ENCODE measurements at regions not wholly inside any gene's neighbourhood (a gene's known extent, or its start where the extent isn't known, plus 50 kb on each side); places are given as distances from the start of the nearest gene placed in this dataset.
A peak's percentile ranks its signal among the peaks of the same experiment; 100 is the strongest.

DNA sequence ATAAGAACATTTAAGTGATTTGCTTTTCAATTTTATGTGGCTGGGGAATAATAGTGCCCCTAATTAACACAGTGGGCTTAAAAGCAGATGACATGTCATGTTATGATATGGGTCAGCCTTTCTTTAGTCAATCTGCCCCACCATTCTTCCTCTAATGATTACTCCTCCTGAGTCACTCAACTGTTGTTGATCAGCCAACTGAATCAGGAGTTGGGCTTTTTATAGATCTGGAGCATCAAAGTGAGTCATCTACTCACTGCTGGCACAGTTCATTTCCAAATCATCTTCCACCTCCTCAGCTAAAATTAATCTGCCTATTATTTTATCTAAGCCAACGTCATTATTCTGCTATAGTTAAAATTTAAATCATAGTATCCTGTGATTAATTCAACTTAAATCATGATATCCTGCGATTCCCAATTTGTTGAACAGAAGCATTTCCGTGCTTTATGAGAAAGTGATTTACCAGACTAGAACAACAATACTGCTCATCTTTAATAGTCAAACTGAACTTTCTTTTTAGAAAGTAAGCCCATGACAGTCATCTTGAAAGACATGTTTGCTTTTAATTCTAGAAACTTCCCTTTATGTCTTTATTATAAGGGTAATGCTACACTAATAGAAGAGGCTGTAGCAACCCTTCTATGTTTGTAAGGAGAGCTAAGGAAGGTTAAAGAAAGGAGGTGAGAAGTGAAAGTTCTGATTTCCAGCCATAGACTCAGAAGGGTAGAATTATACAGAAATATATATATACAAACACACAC lies 551.4 kb downstream of the TBC1D4 start:
- no peak for DNase-seq

DNA sequence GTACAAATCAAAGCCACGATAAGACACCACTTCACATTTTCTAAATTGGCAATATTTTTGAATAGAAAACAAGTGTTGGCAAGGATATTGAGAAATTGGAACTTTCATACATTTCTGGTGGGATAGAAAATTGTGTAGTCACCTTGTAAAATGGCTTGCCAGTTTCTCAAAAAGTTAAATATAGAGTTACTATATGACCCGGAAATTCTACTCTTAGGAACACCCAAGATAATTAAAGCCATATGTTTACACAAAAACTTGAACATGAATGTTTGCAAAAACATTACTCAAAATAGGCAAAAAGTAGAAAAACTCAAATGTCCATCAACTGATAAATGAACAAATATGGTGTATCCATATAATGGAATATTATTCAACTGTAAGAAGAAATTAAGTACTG lies 552.5 kb downstream of the TBC1D4 start:
- DNase-seq: no peak

DNA sequence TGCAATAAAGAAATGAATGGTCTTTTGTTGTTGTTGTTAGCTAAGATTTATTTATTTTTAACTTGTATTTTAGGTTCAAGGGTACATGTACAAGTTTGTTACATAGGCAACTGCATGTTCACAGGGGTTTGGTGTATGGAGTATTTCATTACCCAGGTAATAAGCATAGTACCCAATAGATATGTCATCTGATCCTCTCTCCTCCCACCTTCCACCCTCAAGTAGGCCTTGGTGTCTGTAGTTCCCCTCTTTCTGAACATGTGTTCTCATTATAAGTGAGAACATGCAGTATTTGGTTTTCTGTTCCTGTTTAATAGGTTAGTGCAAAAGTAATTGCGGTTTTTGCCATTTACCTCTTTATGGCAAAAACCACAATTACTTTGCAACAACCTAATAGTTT lies 554.1 kb downstream of the TBC1D4 start:
- DNase-seq: no peak

DNA sequence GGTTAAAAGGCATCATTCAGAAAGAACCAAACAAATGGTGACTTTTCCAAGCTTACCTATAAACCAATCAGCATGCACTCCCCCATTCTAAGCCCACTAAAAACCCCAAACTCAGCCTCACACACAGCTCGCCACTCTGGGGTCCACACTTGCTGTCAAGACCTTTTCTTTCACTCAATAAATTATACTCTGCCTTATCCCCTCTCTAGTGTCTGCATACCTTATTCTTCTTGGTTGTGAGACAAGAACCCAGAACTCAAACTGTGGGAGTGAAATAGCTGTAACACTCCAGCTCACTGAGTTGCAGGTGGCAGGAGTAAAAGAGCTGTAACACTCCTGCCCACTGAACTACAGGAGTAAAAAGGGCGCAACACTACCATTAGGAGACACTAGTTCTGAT lies 559.0 kb downstream of the TBC1D4 start:
- DNase-seq: no peak

DNA sequence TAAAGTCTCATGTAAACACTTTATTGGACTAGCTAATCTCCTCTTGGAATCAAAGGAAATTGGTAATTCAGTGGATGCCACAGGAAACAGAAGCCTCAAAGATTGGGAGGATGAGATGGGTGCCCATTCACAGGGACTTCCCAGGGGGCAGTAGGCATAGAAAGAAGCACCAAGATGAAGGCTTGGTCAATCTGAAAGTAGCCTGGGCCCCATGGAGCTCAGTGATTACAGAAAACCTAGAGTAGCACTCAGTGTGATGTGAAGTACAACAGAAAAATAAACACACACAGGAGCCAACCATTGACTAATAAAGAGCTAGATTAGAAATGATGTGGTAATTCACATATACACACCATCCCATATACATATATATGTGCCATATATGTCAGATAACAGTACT lies 560.6 kb downstream of the TBC1D4 start:
- no peak for DNase-seq

DNA sequence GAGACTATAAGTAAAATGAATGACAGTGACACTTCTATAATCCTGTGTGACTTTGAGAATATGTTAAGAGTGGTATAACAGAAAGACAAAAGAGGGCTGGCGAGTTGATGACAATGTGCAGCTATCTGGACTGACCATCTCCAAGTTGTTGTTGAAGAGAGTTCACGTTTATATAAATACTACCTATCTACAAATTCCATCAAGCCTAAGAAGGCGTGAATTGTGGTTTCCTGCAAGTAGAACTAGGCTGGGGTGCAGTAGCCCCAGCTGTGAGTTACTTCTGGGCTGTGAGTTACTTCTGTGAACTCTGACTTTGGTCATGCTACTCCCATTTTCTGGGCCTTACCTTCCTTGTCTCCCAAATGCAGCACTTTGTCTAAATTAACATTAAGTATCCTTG lies 561.0 kb downstream of the TBC1D4 start:
- peak; percentile 1 for DNase-seq

DNA sequence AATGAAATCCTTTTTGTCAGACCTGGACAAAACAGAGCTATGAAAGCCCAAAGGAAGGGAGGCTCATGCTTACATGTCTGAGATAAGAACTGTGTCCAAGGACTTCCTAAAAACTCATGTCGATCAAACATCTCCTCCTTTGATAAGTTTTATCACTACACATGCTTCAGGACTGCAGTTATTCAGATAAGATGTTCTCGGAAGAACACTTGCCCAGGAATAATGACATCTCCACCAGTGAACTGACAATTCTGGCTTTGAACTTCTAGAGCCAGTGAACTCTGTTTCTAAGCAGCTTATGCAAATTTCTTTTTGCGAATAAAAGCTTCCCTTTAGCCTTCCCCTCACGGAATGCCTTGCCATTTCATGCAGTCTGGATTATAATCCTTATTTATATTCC lies 561.6 kb downstream of the TBC1D4 start:
- DNase-seq: no peak

DNA sequence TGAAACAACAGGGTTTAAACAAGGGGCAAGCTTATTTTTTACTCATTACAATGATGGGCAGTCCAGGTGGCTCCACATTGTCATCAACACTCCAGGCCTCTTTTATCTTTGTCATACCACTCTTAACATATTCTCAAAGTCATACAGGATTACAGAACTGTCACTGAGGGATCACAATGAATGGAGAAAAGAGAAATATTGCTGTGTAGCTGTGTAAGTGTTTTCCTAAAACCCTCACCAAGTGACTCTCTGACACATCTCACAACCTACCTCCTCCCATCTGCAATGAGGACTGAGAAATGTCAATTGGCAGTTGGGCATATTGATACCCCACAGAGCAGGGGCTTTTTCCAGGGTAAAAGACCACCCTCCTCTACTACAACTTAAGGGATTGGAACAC lies 562.1 kb downstream of the TBC1D4 start:
- DNase-seq: no peak

DNA sequence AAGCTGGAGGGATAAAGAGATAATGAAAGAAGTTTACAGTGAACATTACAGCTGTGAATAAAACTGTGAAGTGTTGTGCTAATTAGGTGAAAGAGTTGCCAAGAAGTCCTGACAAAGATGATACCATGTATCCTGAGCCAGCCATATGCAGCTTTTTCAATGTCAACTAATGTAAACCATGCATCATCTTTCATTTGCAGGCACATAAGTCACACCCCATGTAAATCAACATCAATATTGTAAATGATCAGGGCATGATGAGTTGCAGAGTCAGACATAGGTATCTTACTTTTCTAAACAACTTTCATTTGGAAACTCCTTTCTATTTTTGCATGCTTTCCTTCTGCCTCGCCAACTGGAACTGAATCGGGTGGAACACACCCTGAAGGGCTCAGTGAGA lies 569.1 kb downstream of the TBC1D4 start:
- no peak for DNase-seq

DNA sequence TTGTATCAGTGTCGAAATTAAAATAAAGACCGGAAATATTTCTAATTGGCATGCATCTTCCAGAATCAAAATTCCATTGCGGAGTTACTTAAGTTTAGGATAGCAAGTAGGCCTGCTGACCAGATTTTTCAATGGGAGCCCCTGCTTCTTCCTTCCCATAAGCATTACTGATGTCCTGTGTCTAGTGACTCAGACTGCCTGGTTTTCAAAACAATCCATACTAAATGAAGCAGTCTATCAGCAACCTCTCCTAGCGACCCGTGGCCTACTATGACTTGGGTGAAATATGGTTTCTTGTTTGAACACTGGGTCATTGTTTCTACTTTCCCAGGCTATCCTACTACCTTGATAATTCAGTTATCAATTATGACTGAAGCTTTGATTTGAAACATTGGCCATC lies 571.6 kb downstream of the TBC1D4 start:
- no peak for DNase-seq

DNA sequence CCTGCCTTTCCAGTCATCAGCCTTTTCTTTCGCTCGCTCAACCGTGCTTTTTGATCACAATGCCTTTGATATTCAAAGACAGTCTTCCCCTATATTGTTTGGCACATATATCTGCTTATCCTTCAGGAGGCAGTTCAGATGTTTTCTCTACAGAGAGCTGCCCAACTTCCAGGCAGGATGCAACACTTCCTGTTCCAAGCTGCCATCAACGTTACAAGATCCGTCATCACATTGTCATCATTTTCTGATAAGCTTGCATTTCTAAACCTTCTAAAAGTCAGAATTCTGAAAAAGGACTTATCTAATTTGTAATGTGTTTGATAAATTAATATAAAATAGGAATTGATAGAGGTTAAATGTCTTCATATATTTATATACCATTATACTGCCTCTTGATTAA lies 574.2 kb downstream of the TBC1D4 start:
- no peak for DNase-seq

DNA sequence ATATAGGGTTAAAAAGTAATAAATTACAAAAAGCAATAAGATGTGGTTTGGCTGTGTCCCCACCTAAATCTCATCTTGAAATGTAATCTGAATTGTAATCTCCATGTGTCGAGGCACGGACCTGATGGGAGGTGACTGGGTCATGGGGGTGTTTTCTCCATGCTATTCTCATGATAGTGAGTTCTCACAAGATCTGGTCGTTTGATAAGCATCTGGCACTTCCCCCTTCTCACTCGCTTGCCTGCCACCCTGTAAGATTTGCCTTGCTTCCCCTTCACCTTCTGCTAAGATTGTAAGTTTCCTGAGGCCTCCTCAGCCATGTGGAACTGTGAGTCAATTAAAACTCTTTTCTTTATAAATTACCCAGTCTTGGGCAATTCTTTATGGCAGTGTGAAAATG lies 577.4 kb downstream of the TBC1D4 start:
- no peak for DNase-seq

DNA sequence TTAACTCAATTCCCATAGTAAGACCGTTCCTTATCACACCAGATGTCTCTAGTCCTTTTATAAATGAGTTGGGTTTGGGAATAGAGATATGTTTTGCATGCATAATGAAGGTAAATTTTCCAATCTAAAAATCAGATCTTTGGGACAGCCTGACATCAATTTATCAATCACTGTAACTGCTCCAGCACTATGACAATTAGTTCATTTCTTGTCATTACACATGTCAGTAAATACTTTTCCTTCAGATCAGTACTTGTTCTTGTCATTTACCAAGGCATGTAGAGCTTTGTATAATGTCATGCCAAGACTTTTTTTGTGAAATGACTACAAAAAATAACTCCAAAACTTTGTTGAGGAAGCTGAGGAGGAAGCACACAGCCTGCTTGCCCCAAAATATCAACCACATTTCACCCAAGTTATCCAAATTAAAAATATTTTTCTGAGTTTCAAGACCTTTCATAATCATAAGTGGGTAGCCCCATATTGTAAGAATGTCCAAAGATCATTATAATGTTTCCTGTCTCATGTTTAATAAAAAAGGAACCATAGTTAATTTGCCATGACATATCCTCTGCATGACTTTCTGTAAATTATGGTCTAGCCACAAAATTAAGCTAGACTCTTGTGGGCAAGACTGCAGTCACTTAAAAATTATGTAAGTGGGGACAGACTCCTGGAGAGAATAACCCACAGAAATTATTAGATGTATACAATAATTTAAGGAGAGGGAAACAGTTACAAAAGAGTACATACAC lies 586.8 kb downstream of the TBC1D4 start:
- no peak for DNase-seq

DNA sequence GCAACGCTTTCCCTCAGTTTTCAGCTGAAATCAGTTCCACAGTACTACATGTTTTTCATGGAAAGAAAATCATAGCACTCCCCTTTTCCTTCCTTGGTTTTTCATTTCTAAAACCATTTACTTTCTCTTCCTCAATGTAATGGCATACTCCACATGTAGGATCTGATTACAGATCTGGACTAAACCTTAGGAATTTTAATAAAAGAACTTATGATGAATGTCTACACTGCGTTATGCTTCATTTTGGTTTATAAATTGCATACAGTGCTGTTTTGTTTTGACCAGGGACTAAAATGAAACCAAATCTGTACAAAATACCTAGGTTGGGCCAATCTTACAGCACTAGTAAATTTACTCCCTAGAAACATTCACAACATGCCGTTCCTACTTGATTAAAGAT lies 589.9 kb downstream of the TBC1D4 start:
- no peak for DNase-seq

DNA sequence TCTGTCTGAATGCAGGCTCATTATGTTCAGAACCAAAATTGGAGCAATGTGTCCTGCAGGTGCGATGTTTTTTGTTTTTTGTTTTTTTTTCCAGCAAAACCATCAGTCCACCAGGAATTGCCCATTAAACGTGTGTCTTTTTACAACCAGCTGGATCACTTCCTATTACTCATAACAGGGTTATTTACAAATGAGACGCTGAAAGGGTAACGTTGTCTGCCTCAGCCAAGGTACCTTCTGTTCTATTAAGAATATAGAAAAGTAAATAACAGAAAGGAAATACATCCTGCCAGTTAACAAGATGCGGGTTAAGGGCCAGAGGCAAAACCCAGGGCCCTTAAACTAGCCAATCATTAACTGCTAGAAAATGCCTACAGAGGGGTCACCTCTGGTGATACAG lies 590.4 kb downstream of the TBC1D4 start:
- DNase-seq: no peak

DNA sequence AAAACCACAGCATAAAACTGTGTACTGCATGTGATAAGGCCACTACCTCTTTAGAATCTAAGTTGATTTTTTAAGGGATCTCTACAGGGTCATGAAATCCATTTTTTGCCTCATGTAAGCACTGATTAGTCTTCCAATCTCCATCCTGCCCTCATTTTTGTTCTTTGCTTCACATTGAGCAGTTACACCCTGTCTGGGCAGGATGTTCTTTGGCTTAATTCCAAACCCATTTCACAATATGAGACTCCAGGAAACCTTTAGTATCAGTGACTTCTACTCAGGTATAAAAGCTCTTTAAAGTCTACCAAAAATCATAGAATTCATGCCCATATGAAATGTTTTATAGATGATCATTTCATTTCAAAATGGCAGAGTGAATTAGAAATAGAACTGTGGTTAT lies 592.6 kb downstream of the TBC1D4 start:
- DNase-seq: no peak

DNA sequence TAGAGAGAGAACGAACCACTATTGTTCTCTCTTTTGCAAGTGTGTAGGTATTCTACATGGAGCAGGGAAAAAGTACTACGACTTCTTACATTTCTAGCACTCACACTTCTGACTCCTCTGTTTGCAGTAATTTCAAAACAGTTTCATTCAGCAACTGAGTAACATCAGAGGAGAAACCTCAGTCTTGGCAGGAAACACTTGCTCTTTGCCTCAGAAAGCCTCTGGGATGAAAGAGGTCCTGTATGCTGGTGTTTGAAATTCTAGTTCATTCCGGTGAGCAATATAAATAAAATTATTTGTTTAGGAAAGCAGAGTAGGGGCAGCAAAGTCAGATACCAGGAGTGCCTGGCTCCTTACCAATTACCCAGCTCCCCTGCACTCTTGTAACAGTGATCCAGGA lies 595.5 kb downstream of the TBC1D4 start:
- no peak for DNase-seq

DNA sequence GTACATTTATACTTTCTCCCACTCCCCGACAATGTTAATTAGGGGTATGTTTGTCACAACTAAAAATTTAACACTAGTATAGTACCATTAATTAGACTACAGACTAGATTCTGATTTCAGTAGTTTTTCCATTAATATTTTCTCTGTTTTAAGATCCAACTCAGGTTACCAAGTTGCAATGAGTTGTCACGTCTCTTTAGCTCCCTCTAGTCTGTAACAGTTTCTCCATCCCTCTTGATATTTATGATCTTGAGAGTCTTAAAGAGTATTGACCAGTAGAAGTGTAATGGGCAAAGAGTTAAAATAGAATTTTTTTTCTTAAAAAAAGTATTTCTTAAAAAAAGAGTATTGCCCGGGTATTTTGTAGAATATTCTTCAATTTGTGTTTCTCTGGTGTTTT lies 598.1 kb downstream of the TBC1D4 start:
- DNase-seq: no peak

DNA sequence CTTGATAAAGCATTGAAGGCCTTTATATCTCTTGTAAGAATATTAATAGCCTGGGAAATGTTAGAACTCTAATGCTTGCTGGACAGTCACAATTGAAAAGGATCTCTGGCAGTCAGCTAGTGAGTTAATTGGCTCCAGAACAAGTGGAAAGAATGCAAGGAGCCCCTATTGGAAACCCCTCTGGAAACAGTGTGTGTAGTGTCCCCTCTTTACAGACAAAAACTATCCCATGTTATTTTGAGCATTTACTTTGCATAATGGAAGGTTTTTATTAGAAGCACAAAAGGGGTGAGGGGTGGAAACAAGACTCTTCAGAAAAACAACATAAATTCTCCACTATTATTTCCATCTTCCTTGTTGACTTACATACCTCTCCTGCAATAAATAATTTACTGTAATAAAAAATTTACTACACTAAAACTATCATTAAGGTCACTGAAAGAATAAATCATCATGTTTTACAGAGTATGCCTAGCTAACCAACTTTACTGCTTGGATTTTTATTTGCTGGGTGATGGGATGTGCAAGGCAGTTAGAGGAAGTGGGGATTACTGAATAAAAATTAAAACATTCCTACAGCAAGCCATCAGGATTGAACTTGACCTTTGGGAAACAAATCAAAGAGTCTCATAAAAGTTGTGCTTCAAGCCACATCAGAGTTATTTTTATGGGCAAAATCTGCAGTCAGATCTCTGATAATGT lies 610.4 kb downstream of the TBC1D4 start:
- no peak for DNase-seq

DNA sequence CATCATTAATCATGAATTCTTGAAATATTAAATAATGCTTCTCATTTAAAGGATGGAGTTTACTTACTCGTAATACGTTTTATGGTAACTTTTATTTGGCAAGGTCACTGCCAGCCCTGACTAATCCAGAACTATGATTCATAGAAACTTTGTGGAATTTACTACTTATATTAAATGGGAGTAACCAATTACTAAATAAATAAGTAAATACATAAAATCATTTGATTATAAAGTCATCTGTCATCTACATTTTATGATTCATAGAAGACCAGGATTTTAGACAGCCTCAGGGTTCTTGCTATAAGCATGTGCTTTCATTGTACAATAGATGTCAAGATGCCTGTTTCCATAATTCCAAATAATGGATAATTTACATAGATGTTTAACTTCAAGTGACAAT lies 611.1 kb downstream of the TBC1D4 start:
- DNase-seq: no peak

DNA sequence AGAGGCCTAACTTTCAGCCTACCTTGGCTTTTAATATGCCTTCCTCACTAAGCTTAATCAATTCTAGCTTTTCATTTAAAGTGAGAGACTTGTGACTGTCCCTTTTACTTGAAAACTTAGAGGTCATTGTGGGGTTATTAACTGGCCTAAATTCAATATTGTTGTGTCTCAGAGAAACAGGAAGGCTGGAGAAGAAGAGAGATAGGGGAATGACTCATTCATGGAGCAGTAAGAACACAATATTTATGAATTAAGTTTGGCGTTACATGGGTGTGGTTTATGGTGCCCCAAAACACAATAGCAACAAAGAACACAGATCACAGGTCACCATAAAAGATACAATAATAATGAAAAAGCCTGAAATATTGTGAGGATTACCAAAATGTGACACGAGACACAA lies 612.1 kb downstream of the TBC1D4 start:
- no peak for DNase-seq

DNA sequence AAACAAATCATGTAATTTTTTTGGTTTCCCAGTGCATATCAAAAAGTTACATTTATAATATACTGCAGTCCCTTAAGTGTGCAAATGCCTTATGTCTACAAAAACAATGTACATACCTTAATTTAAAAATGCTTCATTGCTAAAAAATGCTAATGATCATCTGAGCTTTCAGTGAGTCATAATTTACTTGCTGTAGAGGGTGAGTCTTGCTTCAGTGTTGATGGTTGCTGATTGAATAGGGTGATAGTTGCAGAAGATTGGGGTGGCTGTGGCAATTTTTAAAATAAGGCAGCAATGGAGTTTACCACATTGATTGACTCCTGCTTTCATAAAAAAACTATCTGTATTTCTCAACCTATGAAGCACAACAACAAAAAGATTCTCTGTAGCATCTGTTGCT lies 613.9 kb downstream of the TBC1D4 start:
- no peak for DNase-seq

DNA sequence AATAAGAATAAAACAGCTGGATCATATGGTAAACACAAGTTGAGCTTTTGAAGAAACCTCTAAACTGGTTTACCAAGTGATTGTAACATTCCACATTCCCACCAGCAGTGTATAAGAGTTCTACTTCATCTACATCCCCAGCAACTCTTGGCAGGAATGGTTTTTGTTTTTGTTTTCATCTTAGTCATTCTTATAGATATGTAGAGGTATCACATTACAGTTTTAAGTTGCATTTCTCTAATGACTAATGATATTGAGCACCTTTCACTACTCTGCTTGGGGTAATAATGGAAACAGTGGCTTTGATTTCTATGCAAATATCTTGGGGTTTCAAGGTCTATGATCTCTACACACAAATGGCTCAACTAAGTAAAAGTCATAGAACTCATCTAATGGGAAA lies 614.5 kb downstream of the TBC1D4 start:
- DNase-seq: no peak

DNA sequence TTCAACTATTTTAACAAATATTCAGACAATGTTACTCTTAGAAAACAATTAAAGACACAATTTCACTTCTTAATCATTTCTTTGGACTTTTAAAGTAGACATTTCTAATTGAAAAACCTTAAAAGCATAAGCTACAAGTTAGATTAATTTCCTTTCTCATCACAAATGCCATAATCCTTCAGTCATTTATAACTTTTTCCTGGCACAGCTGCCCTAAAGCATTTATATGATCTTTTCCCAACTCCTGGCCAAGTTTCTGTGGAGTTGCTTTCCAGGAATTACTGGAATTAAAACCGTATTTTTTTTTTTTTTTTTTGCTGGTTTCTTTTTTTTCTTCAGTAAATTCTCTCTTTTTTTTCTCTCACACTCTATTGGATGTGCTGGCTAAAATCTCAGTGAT lies 615.9 kb downstream of the TBC1D4 start:
- no peak for DNase-seq
